ENCODE measurements at regions not wholly inside any gene's neighbourhood (a gene's known extent, or its start where the extent isn't known, plus 50 kb on each side); places are given as distances from the start of the nearest gene placed in this dataset.

DNA sequence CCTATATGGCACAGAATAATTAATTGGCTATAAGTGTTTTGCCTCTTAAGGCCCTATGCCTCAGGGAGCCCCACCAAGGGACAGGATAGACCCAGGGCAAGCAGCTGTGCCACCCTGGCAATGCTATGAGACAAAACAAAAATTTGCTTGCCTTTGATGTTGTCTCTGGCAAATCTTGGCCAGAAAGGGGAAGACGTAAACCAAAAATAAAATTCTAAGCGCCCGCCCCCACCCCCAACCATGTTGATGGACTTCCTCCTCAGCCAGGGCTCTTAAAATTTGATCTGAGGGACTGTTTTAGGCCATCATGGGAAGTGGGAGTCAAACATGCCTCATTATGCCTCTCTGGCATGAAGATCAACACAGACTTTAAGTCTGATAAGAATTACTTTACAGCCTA is 130.5 kb upstream of the APOOL start:
- Histone ChIP-seq H3K4me3 (ENCODE audit: low read depth, low read length) (no peak overlapping the region), H3K36me3 (no peaks in the 10 kb centered on the region), H3K4me1 (no peaks in the 10 kb centered on the region), H3K9me3 (no peaks in the 10 kb centered on the region), H3K27me3 (no peaks in the 10 kb centered on the region)
- TF ChIP-seq, protein P1, sequence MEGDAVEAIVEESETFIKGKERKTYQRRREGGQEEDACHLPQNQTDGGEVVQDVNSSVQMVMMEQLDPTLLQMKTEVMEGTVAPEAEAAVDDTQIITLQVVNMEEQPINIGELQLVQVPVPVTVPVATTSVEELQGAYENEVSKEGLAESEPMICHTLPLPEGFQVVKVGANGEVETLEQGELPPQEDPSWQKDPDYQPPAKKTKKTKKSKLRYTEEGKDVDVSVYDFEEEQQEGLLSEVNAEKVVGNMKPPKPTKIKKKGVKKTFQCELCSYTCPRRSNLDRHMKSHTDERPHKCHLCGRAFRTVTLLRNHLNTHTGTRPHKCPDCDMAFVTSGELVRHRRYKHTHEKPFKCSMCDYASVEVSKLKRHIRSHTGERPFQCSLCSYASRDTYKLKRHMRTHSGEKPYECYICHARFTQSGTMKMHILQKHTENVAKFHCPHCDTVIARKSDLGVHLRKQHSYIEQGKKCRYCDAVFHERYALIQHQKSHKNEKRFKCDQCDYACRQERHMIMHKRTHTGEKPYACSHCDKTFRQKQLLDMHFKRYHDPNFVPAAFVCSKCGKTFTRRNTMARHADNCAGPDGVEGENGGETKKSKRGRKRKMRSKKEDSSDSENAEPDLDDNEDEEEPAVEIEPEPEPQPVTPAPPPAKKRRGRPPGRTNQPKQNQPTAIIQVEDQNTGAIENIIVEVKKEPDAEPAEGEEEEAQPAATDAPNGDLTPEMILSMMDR (IDR thresholded peaks at IDR 0.05; ENCODE audit: low read depth, low read length) = no peak
- no peak for DNase-seq

DNA sequence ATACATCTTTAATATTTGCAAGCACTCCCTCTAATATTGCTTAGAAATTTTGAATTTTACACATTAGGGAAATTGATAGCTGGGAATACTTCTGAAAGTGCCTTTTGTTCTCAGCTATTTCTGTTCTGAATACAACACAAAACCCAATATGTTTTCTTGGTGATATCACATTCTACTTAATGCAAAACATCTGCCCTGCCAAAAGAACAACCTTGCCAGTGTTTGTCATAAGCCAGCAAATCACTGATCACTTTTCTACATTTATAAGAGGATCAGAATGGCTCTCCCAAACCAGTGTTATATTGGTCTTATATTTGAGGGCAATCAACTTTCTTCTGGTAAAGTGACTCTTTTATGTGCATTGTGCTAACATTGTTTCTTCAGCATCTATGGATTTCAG is 126.8 kb upstream of the APOOL start:
- no peaks in the 10 kb centered on the region for H3K9me3 ChIP-seq
- DNase-seq = no peak
- H3K4me3 ChIP-seq (ENCODE audit: low read depth, low read length) = no peak overlapping the region
- TF ChIP-seq, protein P1 (IDR thresholded peaks at IDR 0.05; ENCODE audit: low read depth, low read length) = no peak
- no peaks in the 10 kb centered on the region for H3K27me3 ChIP-seq
- no peaks in the 10 kb centered on the region for H3K4me1 ChIP-seq
- no peaks in the 10 kb centered on the region for H3K36me3 ChIP-seq

GRCh38 chrX:84893897-84894296 is 109.8 kb upstream of the APOOL start:
- H3K9me3 ChIP-seq = no peaks in the 10 kb centered on the region
- H3K4me1 ChIP-seq = no peaks in the 10 kb centered on the region
- H3K36me3 ChIP-seq = no peaks in the 10 kb centered on the region
- no peak overlapping the region for H3K4me3 ChIP-seq (ENCODE audit: low read depth, low read length)
- TF ChIP-seq, protein P1 (IDR thresholded peaks at IDR 0.05; ENCODE audit: low read depth, low read length) = no peak
- no peaks in the 10 kb centered on the region for H3K27me3 ChIP-seq
- no peak for DNase-seq

GRCh38 chrX:84907324-84907968 is 96.2 kb upstream of the APOOL start:
- no peak for DNase-seq
- H3K4me1 ChIP-seq = no peaks in the 10 kb centered on the region
- H3K9me3 ChIP-seq = no peaks in the 10 kb centered on the region
- no peak overlapping the region for H3K4me3 ChIP-seq (ENCODE audit: low read depth, low read length)
- H3K36me3 ChIP-seq = no peaks in the 10 kb centered on the region
- no peaks in the 10 kb centered on the region for H3K27me3 ChIP-seq
- TF ChIP-seq, protein P1 (IDR thresholded peaks at IDR 0.05; ENCODE audit: low read depth, low read length) = peak; percentile 36

GRCh38 chrX:84909151-84909550 is 94.5 kb upstream of the APOOL start:
- Histone ChIP-seq H3K9me3 (no peaks in the 10 kb centered on the region), H3K36me3 (no peaks in the 10 kb centered on the region), H3K4me3 (ENCODE audit: low read depth, low read length) (no peak overlapping the region), H3K27me3 (no peaks in the 10 kb centered on the region), H3K4me1 (no peaks in the 10 kb centered on the region)
- no peak for DNase-seq
- TF ChIP-seq, protein P1 (IDR thresholded peaks at IDR 0.05; ENCODE audit: low read depth, low read length) = no peak

- no peaks in the 10 kb centered on the region for H3K27me3 ChIP-seq
- no peaks in the 10 kb centered on the region for H3K9me3 ChIP-seq
- H3K4me3 ChIP-seq (ENCODE audit: low read depth, low read length) = no peak overlapping the region
- DNase-seq = no peak
- H3K36me3 ChIP-seq = no peaks in the 10 kb centered on the region
- TF ChIP-seq, protein P1 (IDR thresholded peaks at IDR 0.05; ENCODE audit: low read depth, low read length) = no peak
- no peaks in the 10 kb centered on the region for H3K4me1 ChIP-seq
Observed at GRCh38 chrX:84924624-84925023, 79.1 kb upstream of the APOOL start.

All from BE2C (cell line).